Cerebellar cortex (tissue), 1 donor: ENCODE measurements at regions not wholly inside any gene's neighbourhood (a gene's known extent, or its start where the extent isn't known, plus 50 kb on each side); places are given as distances from the start of the nearest gene placed in this dataset.

Experiments
- DNase-seq: peaks from one replicate; pipeline ENCODE4 v3.0.0-alpha.2; 2015; ENCODE audit warnings: low spot score

- peak; percentile 22 for DNase-seq
Measured at GRCh38 chr2:138846216-138846821, 66.1 kb upstream of the NXPH2 start.

GRCh38 chr2:138842341-138842740, 62.2 kb upstream of the NXPH2 start:
- DNase-seq: no peak

- no peak for DNase-seq
Measured at GRCh38 chr2:138841459-138841858, 61.3 kb upstream of the NXPH2 start.

GRCh38 chr2:138838851-138839620, 58.8 kb upstream of the NXPH2 start:
- DNase-seq: no peak

- no peak for DNase-seq
Measured at GRCh38 chr2:138831691-138832090, 51.5 kb upstream of the NXPH2 start.

- DNase-seq: no peak
Measured at GRCh38 chr2:138831154-138831553, 51.0 kb upstream of the NXPH2 start.

GRCh38 chr2:138830547-138830946, 50.4 kb upstream of the NXPH2 start:
- no peak for DNase-seq
